ENCODE measurements at regions not wholly inside any gene's neighbourhood (a gene's known extent, or its start where the extent isn't known, plus 50 kb on each side); places are given as distances from the start of the nearest gene placed in this dataset.

DNA sequence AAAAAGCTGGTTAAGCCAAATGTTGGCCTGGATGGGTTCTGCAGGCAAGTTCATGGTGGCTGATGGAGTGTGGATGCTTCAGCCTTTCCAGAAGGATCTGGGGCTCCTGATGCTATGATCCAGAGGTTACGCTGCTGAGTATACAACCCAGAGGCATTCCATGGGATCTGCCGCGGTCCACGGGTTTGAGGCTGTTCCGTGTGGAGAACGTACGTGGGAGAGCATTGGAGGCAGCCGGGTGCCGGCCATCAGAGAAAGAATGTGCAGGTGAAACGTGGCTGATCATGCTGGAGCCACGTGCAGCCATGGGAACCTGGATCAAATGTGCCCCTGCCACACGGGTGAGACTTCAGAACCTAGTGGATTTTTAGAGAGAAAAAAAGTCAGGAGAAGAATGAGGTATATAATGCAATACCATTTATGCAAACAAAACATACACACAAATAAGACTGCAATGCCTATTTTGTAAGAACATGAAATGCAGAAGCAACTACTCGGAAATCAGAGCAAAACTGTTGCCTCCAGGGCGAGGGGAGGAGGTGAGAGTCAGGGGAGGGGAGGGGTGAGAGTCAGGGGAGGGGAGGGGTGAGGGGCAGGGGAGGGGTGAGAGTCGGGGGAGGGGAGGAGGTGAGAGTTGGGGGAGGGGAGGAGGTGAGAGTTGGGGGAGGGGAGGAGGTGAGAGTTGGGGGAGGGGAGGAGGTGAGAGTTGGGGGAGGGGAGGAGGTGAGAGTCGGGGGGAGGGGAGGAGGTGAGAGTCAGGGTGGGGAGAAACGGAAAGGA lies 116.5 kb upstream of the C1orf174 start:
- no peak for DNase-seq (ENCODE audit: low read depth)

DNA sequence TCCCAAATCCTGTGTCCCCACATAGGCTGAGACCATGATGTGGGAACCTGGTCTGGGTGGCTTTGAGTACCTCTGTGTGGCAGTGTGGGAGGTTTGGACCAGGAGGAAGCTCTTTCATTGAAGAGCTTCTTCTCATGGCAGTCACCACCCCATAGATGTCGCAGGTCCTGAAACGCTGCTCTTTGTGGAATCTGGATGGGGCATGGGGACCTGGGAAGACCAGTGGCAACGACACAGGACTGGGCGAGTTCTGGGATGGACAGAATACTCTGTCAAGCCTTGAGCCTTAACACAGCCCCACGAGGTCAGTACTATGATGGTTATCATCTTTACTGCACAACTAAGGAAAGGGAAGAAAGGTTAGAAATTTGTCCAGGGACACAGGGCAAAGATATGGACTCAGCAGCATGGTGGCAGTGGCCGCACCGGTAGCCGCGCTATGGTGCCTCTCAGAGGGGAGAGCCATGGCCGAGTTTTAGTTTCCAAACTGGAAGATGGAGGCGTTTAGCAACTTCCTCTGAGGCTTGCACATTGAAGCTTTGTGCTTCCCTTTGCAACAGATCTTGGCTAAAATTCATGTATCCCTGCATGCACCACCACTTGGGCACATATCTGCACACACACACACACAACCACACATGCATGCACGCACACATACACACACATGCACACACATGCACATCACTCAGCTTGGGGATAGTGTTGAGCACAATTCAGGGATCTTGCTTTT lies 117.7 kb upstream of the C1orf174 start:
- no peak for DNase-seq (ENCODE audit: low read depth)

DNA sequence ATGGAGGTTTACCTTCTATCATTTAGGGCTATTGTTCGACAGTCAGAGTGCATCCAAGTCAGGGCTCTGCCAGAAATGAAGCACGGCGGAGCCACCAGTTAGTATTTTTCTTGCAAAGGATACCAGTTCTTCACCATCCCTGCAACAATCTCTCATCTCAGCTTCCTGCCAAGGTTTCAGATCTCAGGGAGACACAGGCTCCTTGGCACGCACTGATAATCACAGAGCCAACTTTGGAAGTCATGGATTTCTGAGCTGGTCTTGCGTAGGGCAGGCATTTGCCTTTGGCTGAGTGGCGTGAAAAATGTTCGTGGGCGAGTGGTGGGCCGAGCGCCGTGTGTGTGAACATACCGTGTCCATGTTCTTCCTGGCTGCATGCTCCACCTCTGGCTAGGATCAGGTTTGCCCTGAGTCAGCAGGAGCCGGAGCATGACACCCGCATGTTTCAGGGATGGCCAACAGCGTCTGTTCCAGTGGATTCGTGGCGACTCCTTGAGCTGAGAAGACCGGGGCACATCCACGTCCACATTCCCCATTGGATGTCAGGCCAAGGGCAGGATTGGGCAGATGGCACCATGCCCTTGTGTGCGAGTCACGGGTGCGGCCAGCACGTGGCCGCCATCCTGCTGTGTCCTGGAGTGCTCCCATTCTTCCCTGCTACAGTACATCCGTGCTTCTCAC lies 118.5 kb upstream of the C1orf174 start:
- DNase-seq (ENCODE audit: low read depth), result no peak

DNA sequence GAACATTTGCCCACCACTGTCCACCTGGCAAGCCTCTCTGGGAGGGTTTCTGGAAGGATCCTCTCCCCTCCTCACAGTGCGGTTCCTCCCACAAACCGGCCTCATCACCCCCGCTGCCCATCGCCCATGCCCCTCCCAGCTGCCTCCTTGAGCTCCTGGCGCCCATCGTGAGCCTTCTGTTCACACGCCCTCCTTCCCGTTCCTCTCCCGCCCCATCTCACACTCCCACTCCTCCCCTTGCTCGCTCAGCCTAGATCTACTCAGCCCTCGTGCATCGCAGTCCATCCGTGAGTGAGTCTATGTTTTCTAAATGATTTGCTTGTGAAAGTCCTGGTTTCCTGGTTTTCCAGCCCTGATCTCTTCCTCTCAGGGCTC lies 119.1 kb upstream of the C1orf174 start:
- DNase-seq (ENCODE audit: low read depth), result no peak

DNA sequence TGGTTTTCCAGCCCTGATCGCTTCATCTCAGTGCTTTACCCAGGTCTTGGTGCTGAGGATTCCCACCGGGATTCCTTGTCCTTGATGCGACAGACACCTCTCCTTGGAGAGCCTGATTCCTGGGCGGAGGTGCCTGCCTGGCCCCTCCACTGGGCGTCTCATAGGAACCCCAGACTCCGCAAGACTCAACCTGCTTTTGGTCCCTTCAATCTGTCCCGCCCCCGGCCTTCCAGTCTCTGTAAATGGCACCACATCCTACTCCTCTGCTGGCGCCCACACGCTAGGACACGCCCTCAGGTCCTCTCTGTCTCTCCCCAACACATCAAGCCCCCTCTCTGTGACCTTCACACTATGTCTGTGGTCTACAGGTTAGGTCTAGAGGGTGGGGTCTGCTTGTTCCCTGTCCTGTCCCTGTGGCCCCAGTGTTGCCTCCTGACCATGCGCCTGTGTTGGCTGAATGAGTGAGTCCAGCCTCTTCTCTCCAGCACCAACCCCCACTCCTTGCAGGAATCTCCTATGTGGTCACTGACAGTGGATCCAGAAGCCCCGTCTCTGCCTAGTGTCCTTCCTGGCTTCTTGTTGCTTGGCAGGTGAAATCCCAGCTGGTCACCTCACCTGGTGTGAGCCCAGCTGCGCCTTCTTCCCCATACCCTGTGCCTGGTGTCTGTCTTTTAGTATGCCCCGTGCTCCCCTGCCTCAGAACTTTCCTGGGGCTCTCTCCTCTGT lies 119.7 kb upstream of the C1orf174 start:
- DNase-seq (ENCODE audit: low read depth), result no peak

DNA sequence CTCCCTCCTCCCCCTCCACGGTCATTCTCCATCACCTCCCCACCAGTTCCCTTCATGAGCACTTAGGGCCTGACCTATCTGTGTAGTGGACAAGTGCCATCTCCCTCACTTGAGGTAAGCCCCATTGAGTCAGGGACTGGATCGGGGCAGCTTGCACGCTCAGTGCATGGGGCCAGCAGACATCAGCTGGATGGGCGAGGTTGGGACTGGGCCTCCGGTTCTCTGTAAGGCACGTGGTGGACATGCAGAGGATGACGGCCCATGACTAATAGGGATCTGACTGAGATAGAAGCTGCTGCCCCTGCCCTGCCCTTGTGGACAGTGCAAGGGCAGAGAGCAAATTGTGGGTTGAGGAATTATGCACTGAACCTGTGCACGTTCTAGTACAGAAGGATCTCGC lies 120.4 kb upstream of the C1orf174 start:
- no peak for DNase-seq (ENCODE audit: low read depth)

DNA sequence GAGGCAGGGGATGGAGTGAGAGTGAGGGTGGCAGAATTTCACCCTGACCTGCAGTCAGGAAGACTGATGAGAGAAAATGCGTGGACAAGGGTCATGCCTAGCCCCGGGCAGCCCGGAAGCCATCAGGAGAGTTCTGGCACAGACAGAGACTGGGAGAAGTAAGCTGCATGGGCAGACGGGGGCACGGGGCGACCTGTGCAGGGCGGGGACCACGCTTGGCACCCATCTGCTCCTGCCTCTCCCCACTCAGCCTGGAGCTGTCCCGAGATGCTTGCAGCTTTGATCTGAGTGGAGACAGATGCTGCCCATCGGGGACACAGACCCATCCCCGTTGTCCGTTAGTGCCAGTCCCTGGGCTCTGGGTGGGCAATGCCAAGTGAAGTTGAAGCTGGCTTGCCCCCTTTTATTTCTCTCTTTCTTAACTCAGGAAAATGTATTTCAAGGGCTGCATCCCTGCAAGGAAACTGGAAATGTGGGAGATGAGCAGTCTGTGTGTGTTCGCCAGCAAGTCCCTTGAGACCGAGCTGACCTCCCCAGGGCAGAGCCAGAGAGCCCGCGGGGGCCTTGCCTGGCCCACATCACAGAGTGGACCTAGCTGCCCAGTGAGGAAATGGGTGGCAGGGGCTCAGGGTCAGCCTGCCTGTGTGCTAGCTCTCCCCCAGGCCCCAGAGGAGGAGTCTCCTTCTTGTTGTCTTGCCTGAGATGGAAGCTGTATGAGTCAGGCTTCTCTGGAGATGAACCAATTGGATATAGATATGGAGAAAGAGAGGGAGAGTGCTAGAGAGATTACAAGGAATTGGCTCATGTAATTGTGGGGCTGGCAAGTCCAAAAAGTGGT lies 121.3 kb upstream of the C1orf174 start:
- DNase-seq (ENCODE audit: low read depth), result no peak

DNA sequence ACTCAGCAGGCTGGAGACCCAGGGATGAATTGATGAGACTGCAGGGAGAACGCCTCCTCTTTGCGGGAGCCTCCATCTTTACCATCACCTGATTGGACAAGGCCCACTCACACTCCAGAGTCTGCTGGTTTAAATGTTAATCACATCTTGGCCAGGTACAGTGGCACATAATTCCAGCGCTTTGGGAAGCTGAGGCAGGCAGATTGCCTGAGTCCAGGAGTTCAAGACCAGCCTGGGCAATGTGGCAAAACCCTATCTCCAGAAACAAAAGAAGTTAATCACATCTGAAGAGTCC lies 121.8 kb upstream of the C1orf174 start:
- no peak for DNase-seq (ENCODE audit: low read depth)

DNA sequence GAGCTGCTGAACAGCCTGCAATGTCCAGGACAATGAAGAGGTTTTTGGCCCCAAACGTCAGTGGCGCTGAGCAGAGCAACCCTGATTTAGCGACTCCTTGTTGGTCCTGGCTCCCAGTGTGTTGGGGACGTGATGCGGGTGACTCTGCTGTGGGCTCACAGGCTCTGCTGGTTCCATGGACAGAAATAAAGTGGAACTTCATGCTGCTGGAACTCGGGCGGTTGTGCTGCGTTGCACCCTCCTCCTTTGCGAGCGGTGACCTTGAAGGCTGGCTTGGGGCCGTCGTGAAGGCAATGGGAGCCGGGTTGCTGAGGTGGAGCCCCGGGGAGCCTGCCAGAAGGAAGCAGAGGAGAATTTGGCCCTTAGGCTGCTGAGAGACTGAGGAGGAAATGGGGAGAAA lies 122.6 kb upstream of the C1orf174 start:
- no peak for DNase-seq (ENCODE audit: low read depth)

DNA sequence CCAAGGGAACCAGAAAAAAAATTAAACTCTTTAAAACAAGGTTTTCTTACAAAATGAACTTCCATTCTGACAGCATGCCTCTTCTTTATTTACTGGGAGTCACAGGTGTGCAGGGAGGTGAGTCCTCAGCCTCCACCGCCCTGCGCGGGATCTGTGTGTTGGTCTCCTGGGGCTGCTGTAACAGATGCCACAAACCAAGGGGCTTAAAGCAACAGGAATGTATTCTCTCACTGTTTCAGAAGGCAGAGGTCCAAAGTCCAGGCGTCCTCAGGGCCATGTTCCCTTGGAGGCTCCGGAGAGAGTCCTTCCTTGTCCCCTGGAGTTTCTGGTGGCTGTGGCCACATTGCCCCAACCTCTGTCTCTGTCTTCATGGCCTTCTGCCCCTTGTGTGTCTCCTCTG lies 123.6 kb upstream of the C1orf174 start:
- no peak for DNase-seq (ENCODE audit: low read depth)

DNA sequence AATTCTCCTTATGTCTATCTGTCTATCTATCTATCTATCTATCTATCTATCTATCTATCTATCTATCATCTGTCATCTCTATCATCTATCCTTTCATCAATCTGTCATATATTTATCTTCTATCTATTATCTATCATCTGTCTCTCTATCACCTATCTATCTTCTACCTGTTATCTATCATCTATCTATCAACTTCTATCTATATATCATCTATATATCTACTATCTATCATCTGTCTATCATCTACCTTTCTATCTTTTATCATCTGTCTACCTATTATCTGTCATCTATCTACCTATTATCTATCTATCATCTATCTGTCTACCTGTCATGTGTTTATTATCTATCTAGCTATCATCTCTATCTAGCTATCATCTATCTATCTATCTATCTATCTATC lies 124.7 kb upstream of the C1orf174 start:
- DNase-seq (ENCODE audit: low read depth), result no peak

DNA sequence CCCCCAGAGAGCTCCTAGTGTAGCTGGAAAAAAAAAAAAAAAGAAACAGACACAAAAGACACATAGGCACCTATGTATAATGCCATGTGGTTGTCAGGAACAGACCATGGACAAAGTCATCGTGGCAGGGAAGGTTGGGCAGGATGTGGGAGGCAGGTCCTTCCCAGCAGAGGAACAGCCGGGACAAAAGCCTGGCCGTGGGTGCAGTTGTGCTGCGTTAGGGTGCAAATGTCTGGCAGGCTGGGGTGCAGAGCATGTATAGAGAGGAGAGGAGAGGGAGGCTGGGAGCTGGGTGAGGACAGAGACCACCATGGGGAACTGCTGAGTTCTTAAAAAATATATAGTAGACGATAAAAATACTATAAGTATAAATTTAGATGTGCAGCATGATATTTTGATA lies 125.7 kb upstream of the C1orf174 start:
- no peak for DNase-seq (ENCODE audit: low read depth)

DNA sequence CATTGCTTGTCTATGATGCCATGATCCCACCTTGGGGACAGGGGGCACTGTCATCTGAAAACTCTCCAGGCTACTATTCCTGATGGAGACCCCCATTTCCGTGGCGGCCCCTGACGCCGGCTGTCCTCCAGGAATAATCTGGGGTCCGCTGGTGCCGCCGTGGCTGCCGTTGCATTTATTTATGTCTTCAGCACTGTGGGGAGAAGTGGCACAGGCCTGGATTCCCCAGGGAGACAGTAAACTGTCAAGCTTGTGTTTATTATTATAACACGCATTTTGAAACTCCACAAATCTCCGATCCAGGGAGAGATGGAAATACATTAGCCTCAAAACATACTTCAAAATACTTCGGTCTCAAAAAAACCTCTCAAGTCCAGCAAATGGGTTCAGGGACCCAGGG lies 126.9 kb upstream of the C1orf174 start:
- no peak for DNase-seq (ENCODE audit: low read depth)

DNA sequence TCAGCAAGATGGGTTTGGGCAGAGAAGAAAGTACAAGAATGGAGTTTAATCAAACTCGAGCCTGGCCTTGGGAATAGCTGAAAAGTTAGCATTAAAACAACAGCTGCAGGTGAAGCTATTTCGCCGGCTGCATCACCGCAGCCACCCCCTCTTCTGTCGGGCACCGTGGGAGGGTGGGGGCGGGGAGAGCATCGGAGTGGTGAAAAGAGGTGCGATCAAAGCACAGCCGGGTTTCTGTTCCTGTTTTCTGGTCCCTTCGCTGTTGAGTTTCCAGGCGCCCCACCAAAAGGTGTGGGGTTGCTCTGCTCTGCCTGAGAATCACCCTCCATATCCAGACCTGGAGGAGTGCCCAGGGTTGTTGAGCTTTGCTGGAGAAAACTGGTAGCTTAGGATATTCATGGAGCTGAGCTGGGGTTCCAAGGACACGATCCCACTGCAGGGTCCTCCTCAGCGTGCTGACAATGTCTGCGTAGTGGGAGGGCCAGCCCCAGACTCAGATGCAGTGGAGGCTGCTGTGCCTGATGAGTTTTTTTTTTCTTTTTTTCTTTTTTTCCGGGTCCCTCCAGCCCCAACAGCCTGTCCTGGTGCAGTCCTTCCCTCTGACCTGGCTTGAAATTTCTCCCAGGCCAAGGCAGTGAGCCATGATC lies 127.5 kb upstream of the C1orf174 start:
- no peak for DNase-seq (ENCODE audit: low read depth)

DNA sequence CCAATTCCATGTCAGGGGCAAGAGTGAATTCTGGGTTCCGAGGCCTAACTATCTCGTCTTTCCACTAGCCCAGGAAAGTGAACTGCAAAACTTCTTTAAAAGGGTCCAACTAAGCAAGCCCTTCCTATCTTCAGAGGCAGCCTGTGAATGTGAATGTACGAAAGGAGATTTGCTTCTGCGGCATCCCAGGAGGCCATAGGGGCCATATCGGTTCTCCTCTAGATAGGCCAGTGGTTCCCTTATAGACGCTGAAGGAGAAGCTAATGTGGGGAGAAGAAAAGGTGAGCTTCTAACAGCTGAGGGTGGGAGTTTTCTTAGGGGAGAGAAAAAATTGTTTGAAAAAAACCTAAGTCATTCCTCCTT lies 128.0 kb upstream of the C1orf174 start:
- DNase-seq (ENCODE audit: low read depth), result no peak

DNA sequence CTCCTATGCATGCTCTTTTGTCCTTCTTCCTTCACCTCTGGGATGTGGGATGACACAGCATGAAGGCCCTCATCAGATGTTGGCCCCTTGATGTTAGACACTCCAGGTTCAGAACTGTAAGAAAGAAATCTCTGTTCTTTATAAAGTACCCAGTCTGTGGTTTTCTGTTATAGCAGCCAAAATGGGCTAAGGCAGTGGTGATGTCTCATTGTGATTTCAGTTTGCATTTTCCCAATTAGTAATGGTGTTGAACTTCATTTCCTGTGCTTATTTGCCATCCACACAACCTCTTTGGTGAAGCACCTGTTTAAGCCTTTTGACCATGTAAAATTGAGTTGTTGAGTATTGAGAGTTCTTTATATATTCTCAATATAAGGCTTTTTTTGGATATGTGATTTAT lies 129.3 kb upstream of the C1orf174 start:
- DNase-seq (ENCODE audit: low read depth), result no peak

DNA sequence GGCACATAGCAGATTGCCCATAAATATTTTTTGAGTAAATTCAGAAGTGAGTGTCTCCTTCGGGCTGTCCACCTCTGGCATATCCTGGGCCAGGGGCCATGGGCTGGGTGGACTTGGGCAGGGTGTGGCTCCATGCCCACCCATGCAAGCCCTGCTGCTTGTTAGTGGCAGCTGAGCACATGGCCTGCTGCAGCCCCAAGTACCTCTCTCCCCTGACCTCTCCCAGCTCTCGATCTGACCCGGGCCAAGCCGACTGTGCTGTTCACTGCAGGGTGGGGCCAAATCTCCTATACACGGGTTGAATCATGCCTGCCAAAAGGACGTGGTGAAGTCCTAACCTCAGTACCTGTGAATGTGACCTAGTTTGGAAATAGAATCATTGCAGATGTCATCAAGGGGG lies 132.5 kb upstream of the C1orf174 start:
- no peak for DNase-seq (ENCODE audit: low read depth)

DNA sequence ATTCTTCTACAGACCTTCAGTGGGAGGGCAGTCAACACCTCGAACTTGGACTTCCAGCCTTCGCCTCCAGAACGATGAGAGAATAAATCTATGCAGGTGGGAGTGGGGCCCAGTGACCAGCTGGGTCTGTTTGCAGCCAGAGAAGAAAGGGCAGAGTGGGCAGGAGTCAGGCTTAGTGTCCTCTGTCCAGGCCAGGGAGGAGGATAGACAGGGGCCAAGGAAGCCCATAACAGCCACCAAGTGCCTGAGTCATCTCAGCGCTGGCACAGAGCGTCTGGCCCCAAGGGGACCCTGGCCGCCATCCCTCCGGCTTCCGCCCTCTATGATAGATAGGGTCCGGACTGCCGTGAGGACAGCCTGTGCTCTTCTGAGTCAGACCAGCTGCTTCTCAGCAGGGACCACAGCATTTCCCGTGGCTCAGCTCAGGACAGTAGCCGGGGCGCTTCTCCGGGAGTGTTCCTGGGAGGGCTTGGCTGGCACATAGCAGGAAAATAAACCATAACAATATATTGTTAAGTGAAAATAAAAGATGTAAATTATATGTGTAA lies 133.1 kb upstream of the C1orf174 start:
- DNase-seq (ENCODE audit: low read depth), result no peak

DNA sequence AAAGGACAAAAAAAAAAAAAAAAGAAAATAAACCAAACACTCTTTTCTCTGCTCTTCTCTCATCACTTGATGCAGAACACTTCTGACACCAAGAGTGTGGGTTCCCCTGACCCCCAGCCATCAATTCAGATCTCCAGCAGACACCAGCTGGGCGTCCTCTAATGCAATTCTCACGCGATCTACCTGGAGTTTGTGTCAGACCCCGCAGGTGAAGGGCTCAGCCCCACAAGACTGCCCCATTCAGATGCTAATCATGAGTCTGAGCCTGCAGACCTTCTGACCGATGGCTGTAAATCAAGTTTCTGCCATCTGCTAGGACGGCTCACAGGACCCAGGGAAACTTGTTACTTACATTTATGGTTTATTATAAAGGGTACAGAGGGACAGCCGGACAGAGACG lies 133.6 kb upstream of the C1orf174 start:
- no peak for DNase-seq (ENCODE audit: low read depth)

DNA sequence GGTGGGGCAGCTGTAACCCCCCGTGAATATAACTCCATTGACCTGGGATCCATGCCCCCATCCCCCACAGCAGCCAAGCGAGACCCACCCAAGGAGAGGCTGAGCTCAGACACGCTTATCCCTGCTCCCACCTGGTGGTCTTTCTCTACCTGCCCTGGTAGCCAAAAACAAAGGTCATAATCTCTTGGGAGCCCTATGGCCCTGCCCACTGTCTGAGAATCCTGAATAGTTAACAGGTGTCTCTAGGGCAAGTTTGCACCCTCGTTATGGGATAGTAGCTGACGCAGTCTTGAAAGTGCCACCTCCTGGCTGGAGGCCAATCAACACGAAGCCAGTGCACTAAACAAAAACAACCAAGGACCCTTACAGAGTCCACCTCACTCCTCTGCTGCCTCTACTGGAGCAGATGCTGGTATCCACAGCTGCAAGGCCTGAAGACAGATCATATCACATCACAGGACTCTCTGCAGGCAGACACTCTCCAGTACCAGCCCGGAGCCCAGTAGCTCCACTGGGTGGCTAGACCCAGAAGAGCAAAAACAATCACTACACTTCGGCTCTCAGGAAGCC lies 134.3 kb upstream of the C1orf174 start:
- no peak for DNase-seq (ENCODE audit: low read depth)

All from HT1080 (cell line).